ENCODE measurements at regions not wholly inside any gene's neighbourhood (a gene's known extent, or its start where the extent isn't known, plus 50 kb on each side); places are given as distances from the start of the nearest gene placed in this dataset.
"Not testable (repeated sequence)": the region's sequence is repeated elsewhere in the genome, so short reads cannot be mapped to it uniquely, and the experiment has no call there.

GRCh38 chr3:104943974-104944373 is 422.7 kb upstream of the ALCAM start:
- H3K27me3 ChIP-seq (ENCODE audit: control insufficient read depth in 2 of 2, insufficient read depth in 1 of 2, low read length in 1 of 2): no peaks in the 10 kb centered on the region
- no peak for DNase-seq (ENCODE audit: low read depth in 6 of 9, low spot score in 9 of 9)

GRCh38 chr3:104947943-104948342 is 418.8 kb upstream of the ALCAM start:
- Histone ChIP-seq H3K27ac (ENCODE audit: low read depth in 1 of 2, low read length in 1 of 2) (no peak overlapping the region), H3K4me3 (ENCODE audit: low read length in 2 of 2) (no peak overlapping the region), H3K9me3 (ENCODE audit: control insufficient read depth in 2 of 2, insufficient read depth in 1 of 2, low read length in 1 of 2) (no peaks in the 10 kb centered on the region), H3K4me1 (ENCODE audit: control insufficient read depth in 2 of 2, insufficient read depth in 2 of 2, low read length in 2 of 2) (no peaks in the 10 kb centered on the region), H3K36me3 (ENCODE audit: control insufficient read depth in 2 of 2, insufficient read depth in 2 of 2, low read length in 1 of 2) (no peaks in the 10 kb centered on the region), H3K27me3 (ENCODE audit: control insufficient read depth in 2 of 2, insufficient read depth in 1 of 2, low read length in 1 of 2) (no peaks in the 10 kb centered on the region)
- WGBS: 87% methylated on average over 3 of the region's 3 CpGs
- no peak for DNase-seq (ENCODE audit: low read depth in 6 of 9, low spot score in 9 of 9)

More at GRCh38 chr3:104943974-104944373, 422.7 kb upstream of the ALCAM start:
- Histone ChIP-seq H3K36me3 (ENCODE audit: control insufficient read depth in 2 of 2, insufficient read depth in 2 of 2, low read length in 1 of 2) (no peaks in the 10 kb centered on the region), H3K4me1 (ENCODE audit: control insufficient read depth in 2 of 2, insufficient read depth in 2 of 2, low read length in 2 of 2) (no peaks in the 10 kb centered on the region), H3K27ac (ENCODE audit: low read depth in 1 of 2, low read length in 1 of 2) (no peak overlapping the region), H3K4me3 (ENCODE audit: low read length in 2 of 2) (no peak overlapping the region), H3K9me3 (ENCODE audit: control insufficient read depth in 2 of 2, insufficient read depth in 1 of 2, low read length in 1 of 2) (no peaks in the 10 kb centered on the region)
- 82% methylated on average over 1 of the region's 1 CpG for WGBS

- WGBS: 58% methylated on average over 4 of the region's 4 CpGs
- not testable (repeated sequence) for H3K4me3 ChIP-seq (ENCODE audit: low read length in 2 of 2); DNase-seq (ENCODE audit: low read depth in 6 of 9, low spot score in 9 of 9); H3K9me3 ChIP-seq (ENCODE audit: control insufficient read depth in 2 of 2, insufficient read depth in 1 of 2, low read length in 1 of 2); H3K27ac ChIP-seq (ENCODE audit: low read depth in 1 of 2, low read length in 1 of 2); H3K36me3 ChIP-seq (ENCODE audit: control insufficient read depth in 2 of 2, insufficient read depth in 2 of 2, low read length in 1 of 2); H3K27me3 ChIP-seq (ENCODE audit: control insufficient read depth in 2 of 2, insufficient read depth in 1 of 2, low read length in 1 of 2); H3K4me1 ChIP-seq (ENCODE audit: control insufficient read depth in 2 of 2, insufficient read depth in 2 of 2, low read length in 2 of 2)
These were observed 416.9 kb upstream of the ALCAM start for GRCh38 chr3:104949810-104950209.

- Histone ChIP-seq H3K27ac (ENCODE audit: low read depth in 1 of 2, low read length in 1 of 2) (no peak overlapping the region), H3K9me3 (ENCODE audit: control insufficient read depth in 2 of 2, insufficient read depth in 1 of 2, low read length in 1 of 2) (no peaks in the 10 kb centered on the region), H3K36me3 (ENCODE audit: control insufficient read depth in 2 of 2, insufficient read depth in 2 of 2, low read length in 1 of 2) (no peaks in the 10 kb centered on the region), H3K4me1 (ENCODE audit: control insufficient read depth in 2 of 2, insufficient read depth in 2 of 2, low read length in 2 of 2) (no peaks in the 10 kb centered on the region), H3K27me3 (ENCODE audit: control insufficient read depth in 2 of 2, insufficient read depth in 1 of 2, low read length in 1 of 2) (no peaks in the 10 kb centered on the region), H3K4me3 (ENCODE audit: low read length in 2 of 2) (no peak overlapping the region)
- DNase-seq (ENCODE audit: low read depth in 6 of 9, low spot score in 9 of 9): no peak
- 98% methylated on average over 2 of the region's 2 CpGs for WGBS
These were observed 415.3 kb upstream of the ALCAM start for GRCh38 chr3:104951426-104951825.

GRCh38 chr3:104952146-104952972 is 414.4 kb upstream of the ALCAM start:
- H3K4me3 ChIP-seq (ENCODE audit: low read length in 2 of 2): no peak overlapping the region
- WGBS: 81% methylated on average over 2 of the region's 2 CpGs
- no peaks in the 10 kb centered on the region for H3K4me1 ChIP-seq (ENCODE audit: control insufficient read depth in 2 of 2, insufficient read depth in 2 of 2, low read length in 2 of 2)
- H3K27ac ChIP-seq (ENCODE audit: low read depth in 1 of 2, low read length in 1 of 2): no peak overlapping the region
- no peaks in the 10 kb centered on the region for H3K36me3 ChIP-seq (ENCODE audit: control insufficient read depth in 2 of 2, insufficient read depth in 2 of 2, low read length in 1 of 2)
- DNase-seq (ENCODE audit: low read depth in 6 of 9, low spot score in 9 of 9): no peak
- no peaks in the 10 kb centered on the region for H3K27me3 ChIP-seq (ENCODE audit: control insufficient read depth in 2 of 2, insufficient read depth in 1 of 2, low read length in 1 of 2)
- no peaks in the 10 kb centered on the region for H3K9me3 ChIP-seq (ENCODE audit: control insufficient read depth in 2 of 2, insufficient read depth in 1 of 2, low read length in 1 of 2)

- H3K4me3 ChIP-seq (ENCODE audit: low read length in 2 of 2): no peak overlapping the region
- H3K27ac ChIP-seq (ENCODE audit: low read depth in 1 of 2, low read length in 1 of 2): no peak overlapping the region
- H3K36me3 ChIP-seq (ENCODE audit: control insufficient read depth in 2 of 2, insufficient read depth in 2 of 2, low read length in 1 of 2): no peaks in the 10 kb centered on the region
- WGBS: 97% methylated on average over 25 of the region's 25 CpGs
- H3K27me3 ChIP-seq (ENCODE audit: control insufficient read depth in 2 of 2, insufficient read depth in 1 of 2, low read length in 1 of 2): no peaks in the 10 kb centered on the region
- DNase-seq (ENCODE audit: low read depth in 6 of 9, low spot score in 9 of 9): no peak
- H3K4me1 ChIP-seq (ENCODE audit: control insufficient read depth in 2 of 2, insufficient read depth in 2 of 2, low read length in 2 of 2): no peaks in the 10 kb centered on the region
- H3K9me3 ChIP-seq (ENCODE audit: control insufficient read depth in 2 of 2, insufficient read depth in 1 of 2, low read length in 1 of 2): no peaks in the 10 kb centered on the region
These were observed 409.9 kb upstream of the ALCAM start for GRCh38 chr3:104956620-104957345.

GRCh38 chr3:104960579-104960978 is 406.1 kb upstream of the ALCAM start:
- Histone ChIP-seq H3K27ac (ENCODE audit: low read depth in 1 of 2, low read length in 1 of 2) (no peak overlapping the region), H3K4me3 (ENCODE audit: low read length in 2 of 2) (no peak overlapping the region), H3K36me3 (ENCODE audit: control insufficient read depth in 2 of 2, insufficient read depth in 2 of 2, low read length in 1 of 2) (no peaks in the 10 kb centered on the region), H3K4me1 (ENCODE audit: control insufficient read depth in 2 of 2, insufficient read depth in 2 of 2, low read length in 2 of 2) (no peaks in the 10 kb centered on the region), H3K27me3 (ENCODE audit: control insufficient read depth in 2 of 2, insufficient read depth in 1 of 2, low read length in 1 of 2) (no peaks in the 10 kb centered on the region), H3K9me3 (ENCODE audit: control insufficient read depth in 2 of 2, insufficient read depth in 1 of 2, low read length in 1 of 2) (no peaks in the 10 kb centered on the region)
- 91% methylated on average over 2 of the region's 2 CpGs for WGBS
- no peak for DNase-seq (ENCODE audit: low read depth in 6 of 9, low spot score in 9 of 9)

- no peak overlapping the region for H3K27ac ChIP-seq (ENCODE audit: low read depth in 1 of 2, low read length in 1 of 2)
- no peak for DNase-seq (ENCODE audit: low read depth in 6 of 9, low spot score in 9 of 9)
These were observed 404.9 kb upstream of the ALCAM start for GRCh38 chr3:104961851-104962250.

GRCh38 chr3:104974316-104974715 is 392.4 kb upstream of the ALCAM start:
- no peaks in the 10 kb centered on the region for H3K27me3 ChIP-seq (ENCODE audit: control insufficient read depth in 2 of 2, insufficient read depth in 1 of 2, low read length in 1 of 2)
- 25% methylated on average over 5 of the region's 5 CpGs for WGBS
- no peaks in the 10 kb centered on the region for H3K36me3 ChIP-seq (ENCODE audit: control insufficient read depth in 2 of 2, insufficient read depth in 2 of 2, low read length in 1 of 2)
- H3K4me3 ChIP-seq (ENCODE audit: low read length in 2 of 2): no peak overlapping the region
- H3K9me3 ChIP-seq (ENCODE audit: control insufficient read depth in 2 of 2, insufficient read depth in 1 of 2, low read length in 1 of 2): no peaks in the 10 kb centered on the region
- H3K27ac ChIP-seq (ENCODE audit: low read depth in 1 of 2, low read length in 1 of 2): no peak overlapping the region
- H3K4me1 ChIP-seq (ENCODE audit: control insufficient read depth in 2 of 2, insufficient read depth in 2 of 2, low read length in 2 of 2): no peaks in the 10 kb centered on the region
- DNase-seq (ENCODE audit: low read depth in 6 of 9, low spot score in 9 of 9): no peak

More at GRCh38 chr3:104961851-104962250, 404.9 kb upstream of the ALCAM start:
- Histone ChIP-seq H3K27me3 (ENCODE audit: control insufficient read depth in 2 of 2, insufficient read depth in 1 of 2, low read length in 1 of 2) (no peaks in the 10 kb centered on the region), H3K36me3 (ENCODE audit: control insufficient read depth in 2 of 2, insufficient read depth in 2 of 2, low read length in 1 of 2) (no peaks in the 10 kb centered on the region), H3K4me1 (ENCODE audit: control insufficient read depth in 2 of 2, insufficient read depth in 2 of 2, low read length in 2 of 2) (no peaks in the 10 kb centered on the region), H3K4me3 (ENCODE audit: low read length in 2 of 2) (no peak overlapping the region), H3K9me3 (ENCODE audit: control insufficient read depth in 2 of 2, insufficient read depth in 1 of 2, low read length in 1 of 2) (no peaks in the 10 kb centered on the region)
- 78% methylated on average over 1 of the region's 1 CpG for whole genome bisulfite sequencing
